Tibial artery (tissue), 4 donors: ENCODE measurements at regions not wholly inside any gene's neighbourhood (a gene's known extent, or its start where the extent isn't known, plus 50 kb on each side); places are given as distances from the start of the nearest gene placed in this dataset.
A peak's percentile ranks its signal among the peaks of the same experiment; 100 is the strongest.

Experiments used
- DNase-seq, 2 donors: peaks; one replicate each; pipeline ENCODE4 v3.0.0-alpha.2; 2019
- H3K27ac ChIP-seq, 2 donors: fragments of 200-600 bp; sonication (generic) in 1 of 2; 1 replicate in 1 of 2; 2 replicates in 1 of 2; pipeline ENCODE4 v1.5.1; 2018 to 2019; ENCODE audit warnings: mild to moderate bottlenecking in 1 of 2
- H3K27me3 ChIP-seq, 2 donors: fragments of 200-600 bp; sonication (generic) in 1 of 2; one replicate each; pipeline versions ENCODE4 v1.5.1 to v1.6.0; 2016 to 2019
- H3K36me3 ChIP-seq, 3 donors: fragments of 200-600 bp; sonication (generic) in 2 of 3; one replicate each; pipeline ENCODE4 v1.5.1; 2016 to 2019; ENCODE audit warnings: mild to moderate bottlenecking in 2 of 3
- H3K4me1 ChIP-seq, 4 donors: fragments of 200-600 bp; sonication (generic) in 2 of 4; 1 replicate in 3 of 4; 2 replicates in 1 of 4; pipeline ENCODE4 v1.5.1; 2016 to 2019
- H3K4me3 ChIP-seq, 2 donors: fragments of 200-600 bp; sonication (generic) in 1 of 2; 1 replicate in 1 of 2; 2 replicates in 1 of 2; pipeline ENCODE4 v1.5.1; 2018 to 2019; ENCODE audit warnings: mild to moderate bottlenecking in 2 of 2
- H3K9me3 ChIP-seq, 3 donors: fragments of 200-600 bp; sonication (generic) in 1 of 3; one replicate each; pipeline ENCODE4 v1.5.1; 2016 to 2019
- intact Hi-C: fragments of 100-400 bp; cut with DNase I; formaldehyde crosslinking; loops from one replicate; pipeline ENCODE4 v1.15.0; 2023; ENCODE audit warnings: low total_unique reads
- TF ChIP-seq, protein P1 (sequence below), 2 experiments: fragments of 200-600 bp in 1 of 2; fragments of 450-650 bp in 1 of 2; IDR thresholded peaks; one replicate each; pipeline ENCODE4 v1.5.1; 2017 to 2019; ENCODE audit warnings: antibody characterized with exemption in 2 of 2, mild to moderate bottlenecking in 1 of 2, moderate library complexity in 1 of 2

DNA sequence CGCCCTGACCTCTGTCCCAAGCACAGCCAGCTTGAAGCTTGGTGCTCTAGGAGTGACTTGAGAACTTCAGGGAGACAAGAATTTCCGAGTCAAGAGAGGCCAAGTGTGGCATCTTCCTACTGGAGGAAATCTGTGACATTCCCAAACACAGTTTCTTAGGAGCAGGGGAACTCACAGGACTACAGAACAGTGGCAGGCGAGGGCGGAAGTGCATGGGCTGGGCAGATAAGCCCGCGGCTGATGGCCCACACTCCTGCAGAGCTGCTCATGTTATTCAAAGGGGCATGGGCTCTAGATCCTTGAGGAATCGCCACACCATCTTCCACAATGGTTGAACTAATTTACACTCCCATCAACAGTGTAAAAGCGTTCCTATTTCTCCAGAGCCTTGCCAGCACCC is 168.8 kb downstream of the KATNAL1 start:
- Histone ChIP-seq H3K27me3 (no peaks in the 10 kb centered on the region), H3K9me3 (no peaks in the 10 kb centered on the region), H3K4me1 (peaks cover 0 to 29% (median 14%) of the 10 kb centered on the region in 4 donors), H3K4me3 (no peak overlapping the region), H3K27ac (no peak overlapping the region), H3K36me3 (no peaks in the 10 kb centered on the region)
- intact Hi-C loops: loop anchor here (10.0 kb wide), 2 partner anchors 326 to 906 kb away; partner anchors contain the start of gene HMGB1
- DNase-seq: no peak
- TF ChIP-seq, protein P1, sequence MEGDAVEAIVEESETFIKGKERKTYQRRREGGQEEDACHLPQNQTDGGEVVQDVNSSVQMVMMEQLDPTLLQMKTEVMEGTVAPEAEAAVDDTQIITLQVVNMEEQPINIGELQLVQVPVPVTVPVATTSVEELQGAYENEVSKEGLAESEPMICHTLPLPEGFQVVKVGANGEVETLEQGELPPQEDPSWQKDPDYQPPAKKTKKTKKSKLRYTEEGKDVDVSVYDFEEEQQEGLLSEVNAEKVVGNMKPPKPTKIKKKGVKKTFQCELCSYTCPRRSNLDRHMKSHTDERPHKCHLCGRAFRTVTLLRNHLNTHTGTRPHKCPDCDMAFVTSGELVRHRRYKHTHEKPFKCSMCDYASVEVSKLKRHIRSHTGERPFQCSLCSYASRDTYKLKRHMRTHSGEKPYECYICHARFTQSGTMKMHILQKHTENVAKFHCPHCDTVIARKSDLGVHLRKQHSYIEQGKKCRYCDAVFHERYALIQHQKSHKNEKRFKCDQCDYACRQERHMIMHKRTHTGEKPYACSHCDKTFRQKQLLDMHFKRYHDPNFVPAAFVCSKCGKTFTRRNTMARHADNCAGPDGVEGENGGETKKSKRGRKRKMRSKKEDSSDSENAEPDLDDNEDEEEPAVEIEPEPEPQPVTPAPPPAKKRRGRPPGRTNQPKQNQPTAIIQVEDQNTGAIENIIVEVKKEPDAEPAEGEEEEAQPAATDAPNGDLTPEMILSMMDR (IDR thresholded peaks at IDR 0.05): no peak

DNA sequence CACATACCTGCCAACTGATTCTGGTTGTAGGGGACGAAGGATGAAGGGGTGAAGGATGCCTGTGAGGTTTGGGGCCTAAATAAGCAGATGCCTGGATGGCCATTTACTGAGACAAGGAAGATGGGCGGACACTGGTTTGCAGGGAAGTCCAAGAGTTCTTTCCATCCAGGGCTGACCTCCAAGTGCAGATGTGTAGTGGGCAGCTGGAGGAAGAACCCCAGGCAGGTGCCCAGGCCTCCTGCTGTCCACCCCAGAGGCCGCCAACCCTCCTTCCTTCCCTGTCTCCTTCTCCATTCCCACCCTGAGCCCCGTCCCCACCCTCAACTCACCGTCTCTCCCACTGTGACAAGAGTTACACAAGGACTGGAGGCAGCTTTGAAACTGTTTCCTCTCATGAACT is 171.5 kb downstream of the KATNAL1 start:
- Histone ChIP-seq H3K9me3 (no peaks in the 10 kb centered on the region), H3K4me1 (peaks cover 0 to 21% (median 11%) of the 10 kb centered on the region in 4 donors), H3K27ac (no peak overlapping the region), H3K27me3 (no peaks in the 10 kb centered on the region), H3K4me3 (no peak overlapping the region), H3K36me3 (no peaks in the 10 kb centered on the region)
- DNase-seq: no peak
- intact Hi-C loops: loop anchor here (10.0 kb wide), 2 partner anchors 329 to 909 kb away; partner anchors contain the start of gene HMGB1
- TF ChIP-seq, protein P1 (IDR thresholded peaks at IDR 0.05): no peak

DNA sequence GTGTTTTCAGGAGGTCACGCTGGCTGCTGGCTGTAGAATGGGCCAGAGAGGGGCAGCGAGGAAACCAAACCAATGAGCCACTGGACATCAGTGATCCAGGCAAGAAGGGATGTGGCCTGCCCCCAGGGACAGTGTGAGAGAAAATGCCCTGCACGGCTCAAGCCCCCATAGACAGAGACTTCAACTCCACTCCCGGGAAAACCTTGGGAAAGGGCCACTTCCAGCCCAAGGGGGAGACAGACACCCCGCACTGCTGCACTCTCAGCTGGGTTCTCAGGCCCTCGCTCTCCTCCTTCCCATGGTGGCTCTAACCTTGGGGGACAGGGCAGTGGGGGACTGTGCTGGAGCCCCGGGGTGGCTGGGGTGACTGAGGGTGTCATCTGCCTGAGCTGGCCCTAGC is 172.0 kb downstream of the KATNAL1 start:
- Histone ChIP-seq H3K27me3 (no peaks in the 10 kb centered on the region), H3K9me3 (no peaks in the 10 kb centered on the region), H3K4me3 (no peak overlapping the region), H3K27ac (no peak overlapping the region), H3K4me1 (peaks cover 0 to 21% (median 11%) of the 10 kb centered on the region in 4 donors), H3K36me3 (no peaks in the 10 kb centered on the region)
- TF ChIP-seq, protein P1 (IDR thresholded peaks at IDR 0.05): no peak
- no peak for DNase-seq
- intact Hi-C loops: loop anchor here (10.0 kb wide), 2 partner anchors 329 to 909 kb away; partner anchors contain the start of gene HMGB1

DNA sequence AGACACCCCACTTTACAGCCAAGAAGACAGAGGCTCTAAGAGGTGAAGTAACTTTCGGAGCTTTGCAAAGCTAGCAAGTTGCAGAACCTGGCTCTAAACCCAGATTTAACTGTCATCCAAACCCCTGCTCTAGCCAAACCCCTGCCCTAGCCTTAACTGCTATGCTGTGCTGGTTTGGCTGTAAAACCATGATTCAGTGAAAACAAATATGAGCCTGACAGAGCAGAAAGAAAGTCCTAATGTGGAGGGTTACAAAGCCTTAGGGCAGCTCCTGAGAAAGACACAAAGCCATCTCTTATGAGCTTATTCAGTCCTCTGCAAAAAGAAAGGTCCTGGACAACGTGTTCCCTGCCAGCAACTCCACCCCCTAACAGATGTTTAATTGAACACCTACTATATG is 172.8 kb downstream of the KATNAL1 start:
- H3K36me3 ChIP-seq: no peaks in the 10 kb centered on the region
- peaks cover 0 to 21% (median 11%) of the 10 kb centered on the region in 4 donors for H3K4me1 ChIP-seq
- intact Hi-C loops: loop anchor here (5.0 to 10.0 kb wide), 3 partner anchors 330 to 910 kb away; partner anchors contain the start of gene HMGB1
- H3K9me3 ChIP-seq: no peaks in the 10 kb centered on the region
- peak overlapping the region in 1 of 2 donors; percentile 18 for H3K27ac ChIP-seq
- TF ChIP-seq, protein P1 (IDR thresholded peaks at IDR 0.05): no peak
- no peaks in the 10 kb centered on the region for H3K27me3 ChIP-seq
- DNase-seq: no peak
- no peak overlapping the region for H3K4me3 ChIP-seq

DNA sequence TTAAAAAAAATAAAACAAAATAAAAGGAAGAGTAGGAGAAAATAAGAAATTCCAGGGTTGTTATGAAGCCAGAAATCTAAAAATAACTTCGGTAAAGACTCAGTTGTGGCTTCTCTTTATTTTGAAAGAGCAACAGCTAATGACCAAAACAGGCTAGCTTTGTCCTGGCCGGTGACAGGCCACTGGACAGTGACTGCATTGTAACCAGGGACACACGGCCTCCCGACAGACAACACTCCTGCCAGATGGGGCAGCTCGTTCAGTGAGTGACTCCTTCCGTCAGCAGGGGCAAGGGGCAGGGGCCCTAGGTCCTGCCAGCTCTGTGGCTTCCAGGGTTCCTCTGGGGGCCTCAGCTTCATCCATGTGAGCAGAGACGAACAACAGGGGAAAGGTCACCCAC is 173.4 kb downstream of the KATNAL1 start:
- DNase-seq: no peak
- intact Hi-C loops: loop anchor here (5.0 to 10.0 kb wide), 3 partner anchors 331 to 911 kb away; partner anchors contain the start of gene HMGB1
- Histone ChIP-seq H3K36me3 (no peaks in the 10 kb centered on the region), H3K27me3 (no peaks in the 10 kb centered on the region), H3K4me1 (peaks cover 0 to 21% (median 11%) of the 10 kb centered on the region in 4 donors), H3K9me3 (no peaks in the 10 kb centered on the region), H3K4me3 (no peak overlapping the region), H3K27ac (peak overlapping the region in 1 of 2 donors; percentile 18)
- TF ChIP-seq, protein P1 (IDR thresholded peaks at IDR 0.05): no peak
